ENCODE measurements at regions not wholly inside any gene's neighbourhood (a gene's known extent, or its start where the extent isn't known, plus 50 kb on each side); places are given as distances from the start of the nearest gene placed in this dataset.

DNA sequence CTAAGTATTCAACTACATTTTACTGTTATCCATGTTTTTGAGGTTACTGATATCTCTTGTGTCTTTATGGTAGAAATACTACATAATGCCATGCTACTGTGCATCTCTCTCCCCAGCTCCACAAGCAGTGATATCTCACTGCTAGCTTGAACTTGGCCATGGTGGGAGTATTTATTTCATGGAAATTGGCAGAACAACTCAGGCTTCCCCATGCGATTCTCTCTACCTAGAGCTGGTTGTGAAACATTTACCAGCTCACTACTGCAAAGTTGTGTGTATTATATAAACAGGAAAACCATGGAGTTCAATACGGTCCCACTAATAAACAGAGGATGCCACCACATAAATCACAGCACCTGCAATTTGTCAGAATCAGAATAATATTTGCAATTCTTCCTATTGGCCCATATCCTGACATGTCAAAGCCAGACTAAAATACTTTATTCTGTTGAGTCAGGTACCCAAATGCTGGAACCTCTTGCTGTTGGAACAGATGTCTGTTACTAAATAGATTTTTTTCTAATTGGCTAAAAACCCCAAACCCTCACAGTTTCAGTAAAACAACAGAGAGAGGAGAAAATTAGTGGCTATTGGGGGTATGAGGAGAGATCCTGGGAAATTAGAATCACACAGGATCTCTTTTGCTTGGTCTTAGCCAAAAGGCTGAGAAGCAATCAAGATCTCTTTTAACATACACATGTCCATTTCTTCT lies 91.4 kb upstream of the SLC10A2 start:
- DNase-seq (ENCODE audit: low read depth in 2 of 3, low spot score in 1 of 3) = no peak

DNA sequence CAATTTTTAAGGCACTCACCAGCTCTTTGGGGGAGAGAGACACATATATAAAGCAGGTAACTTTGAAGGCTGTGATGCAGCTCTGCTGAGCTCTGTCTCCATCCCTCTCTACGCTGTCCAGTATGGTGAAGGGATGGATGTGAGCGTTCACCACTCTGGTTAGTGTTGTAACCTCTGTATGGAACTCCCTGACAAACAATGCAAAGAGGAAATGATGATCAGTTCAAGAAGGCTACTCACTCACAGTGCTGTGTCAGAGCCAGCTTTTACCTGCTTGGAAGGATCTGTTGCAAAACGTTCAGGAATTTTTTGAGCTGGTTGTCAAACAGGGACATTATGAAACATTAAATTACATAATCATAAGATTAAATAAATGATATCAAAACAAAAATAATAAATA lies 90.8 kb upstream of the SLC10A2 start:
- DNase-seq (ENCODE audit: low read depth in 2 of 3, low spot score in 1 of 3) = no peak

DNA sequence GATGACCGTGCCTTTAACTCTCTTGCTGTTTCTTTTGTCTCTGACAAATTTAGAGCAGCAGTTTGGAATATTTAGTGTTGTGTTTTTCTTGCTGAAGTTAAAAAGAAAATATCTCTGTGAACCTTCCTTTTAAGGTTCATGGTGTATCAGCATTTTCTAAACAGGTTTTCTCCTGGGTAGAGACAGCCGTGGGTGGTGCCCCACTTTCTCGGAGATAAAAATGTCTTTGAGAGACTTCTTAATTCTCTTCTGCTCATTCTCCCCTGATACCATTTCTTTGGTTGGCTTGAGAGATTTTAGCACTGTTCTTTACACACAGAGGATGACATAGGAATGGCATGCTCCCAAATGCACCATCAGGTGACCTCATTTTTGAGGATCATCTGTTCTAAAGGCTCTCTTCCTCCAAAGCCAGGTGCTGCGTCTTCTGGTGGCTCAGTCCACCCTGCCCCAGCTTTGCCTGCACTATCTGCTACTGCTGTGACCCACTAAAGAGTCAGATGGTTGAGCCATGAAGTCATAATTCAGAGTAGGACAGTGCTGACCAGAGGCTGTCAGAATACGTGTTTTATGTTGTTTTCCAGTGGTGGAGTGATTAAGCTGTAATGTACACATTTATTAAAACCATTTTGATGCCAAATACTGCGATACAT lies 90.3 kb upstream of the SLC10A2 start:
- DNase-seq (ENCODE audit: low read depth in 2 of 3, low spot score in 1 of 3) = no peak

DNA sequence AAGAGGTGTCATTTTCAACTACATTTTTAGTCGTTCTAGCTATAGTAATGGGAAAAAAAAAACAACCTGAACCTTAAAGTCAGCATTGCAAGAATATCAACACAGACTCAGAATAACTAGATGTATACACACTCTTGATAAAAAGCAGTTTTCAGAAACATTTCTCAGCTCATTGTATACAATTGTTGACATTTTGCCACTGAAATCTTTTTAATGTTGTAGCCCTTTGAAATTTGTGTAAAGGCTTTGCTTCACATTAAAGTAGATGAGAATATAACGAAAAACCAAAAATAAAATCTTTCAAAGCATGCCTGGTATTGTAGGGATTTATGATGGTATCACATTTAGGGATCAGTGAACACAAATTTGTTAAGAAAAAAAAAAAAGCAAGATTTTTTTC lies 87.2 kb upstream of the SLC10A2 start:
- no peak for DNase-seq (ENCODE audit: low read depth in 2 of 3, low spot score in 1 of 3)

DNA sequence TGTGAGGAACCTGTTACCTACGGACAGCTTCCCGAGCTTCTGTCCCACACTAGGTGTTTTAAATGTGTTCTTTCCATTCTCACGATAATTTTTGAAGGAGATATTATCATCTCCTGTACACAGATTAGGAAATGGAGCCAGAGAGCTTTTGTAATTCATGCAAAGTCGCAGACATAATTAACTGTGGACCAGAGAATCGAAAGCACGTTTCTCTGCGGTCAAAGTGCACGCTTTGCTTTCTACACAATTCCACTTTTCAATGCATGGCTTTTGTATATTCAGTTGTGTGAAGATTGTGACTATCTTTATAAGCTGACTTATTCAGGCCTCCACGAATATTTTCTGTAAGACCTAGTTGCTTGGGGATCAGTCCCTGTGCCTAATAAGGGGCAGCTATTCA lies 81.7 kb upstream of the SLC10A2 start:
- no peak for DNase-seq (ENCODE audit: low read depth in 2 of 3, low spot score in 1 of 3)

DNA sequence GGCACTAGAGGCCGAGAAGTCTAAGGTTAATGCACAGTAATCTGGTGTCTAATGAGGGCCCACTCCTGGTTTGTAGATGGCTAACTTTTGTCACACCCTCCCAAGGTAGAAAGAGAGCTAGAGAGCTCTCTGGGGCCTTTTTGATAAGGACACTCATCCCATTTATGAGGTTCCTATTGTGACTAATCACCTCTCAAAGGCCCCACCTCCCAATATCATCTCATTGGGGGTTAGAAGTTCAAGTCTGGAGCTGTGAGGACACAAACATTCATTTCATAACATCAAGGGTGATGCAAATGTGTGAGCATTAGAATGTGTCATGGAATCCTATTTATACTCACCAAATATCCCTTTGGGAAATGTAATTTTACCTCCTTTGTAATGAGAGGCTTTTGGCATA lies 79.2 kb upstream of the SLC10A2 start:
- DNase-seq (ENCODE audit: low read depth in 2 of 3, low spot score in 1 of 3) = no peak

DNA sequence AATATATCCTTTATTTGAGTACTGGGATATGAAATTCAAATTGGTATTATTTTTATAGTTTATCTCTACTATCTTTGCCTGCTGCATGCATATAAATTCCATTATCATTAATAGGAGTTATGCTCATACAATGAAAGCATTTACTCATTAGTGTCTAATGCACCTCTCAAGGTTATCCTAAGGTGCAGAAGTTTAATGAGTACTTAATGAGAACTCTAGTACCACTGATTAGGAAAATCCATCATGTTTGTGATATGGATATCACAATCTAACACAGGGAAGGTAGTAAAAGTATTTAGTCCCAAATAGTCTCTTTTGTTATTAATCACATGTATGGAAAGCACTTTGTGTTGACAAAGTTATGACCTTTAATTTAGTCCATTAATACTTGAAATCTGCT lies 77.2 kb upstream of the SLC10A2 start:
- DNase-seq (ENCODE audit: low read depth in 2 of 3, low spot score in 1 of 3) = no peak

DNA sequence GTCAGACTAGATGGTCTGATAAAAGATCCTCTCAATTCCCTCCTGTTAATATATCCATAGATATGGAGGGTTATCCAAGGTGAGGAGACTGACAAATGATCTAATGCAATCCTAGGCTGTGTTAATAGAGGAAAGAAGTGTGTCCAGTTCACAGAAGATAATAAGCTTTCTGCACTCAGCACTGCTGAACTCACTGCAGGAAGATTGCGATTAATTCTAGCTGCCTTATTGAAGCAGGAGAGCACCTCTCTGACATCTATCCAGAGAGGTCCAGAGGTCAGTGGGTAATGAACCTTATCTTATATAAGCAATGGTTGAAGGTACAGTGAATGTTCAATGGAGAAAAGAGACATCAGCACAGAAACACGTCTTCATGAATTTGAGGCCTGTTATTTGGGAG lies 75.9 kb upstream of the SLC10A2 start:
- DNase-seq (ENCODE audit: low read depth in 2 of 3, low spot score in 1 of 3) = no peak

DNA sequence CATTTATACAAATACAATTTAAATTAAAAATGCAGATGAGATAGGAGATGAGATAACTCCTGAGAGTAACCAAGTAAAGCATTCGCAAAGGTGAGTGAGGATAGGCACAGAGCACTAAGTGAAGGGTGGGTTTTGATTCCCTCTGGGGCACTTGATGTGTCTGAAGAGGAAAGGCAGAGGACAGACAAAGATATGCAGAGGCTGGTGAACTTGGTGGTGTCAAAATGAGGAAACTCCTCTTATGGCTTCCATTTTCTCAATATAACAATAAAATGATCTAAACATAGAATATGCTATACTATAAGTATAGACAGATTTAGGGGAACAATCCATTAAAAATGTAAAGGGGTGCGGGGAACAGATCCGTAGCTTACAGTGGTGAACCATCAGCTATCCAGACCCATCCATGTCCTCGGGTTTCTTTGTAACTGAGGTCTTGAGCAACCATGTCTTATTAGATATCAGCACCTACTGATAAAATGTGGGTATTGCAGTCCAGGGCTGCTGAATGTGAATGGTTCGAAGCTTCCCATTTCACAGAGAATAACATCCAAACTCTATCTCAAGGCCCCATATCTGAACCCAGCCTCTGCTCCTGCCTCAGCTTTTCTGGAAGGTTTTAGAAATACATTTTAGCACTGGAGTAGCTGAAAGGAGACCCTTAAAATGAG lies 73.9 kb upstream of the SLC10A2 start:
- no peak for DNase-seq (ENCODE audit: low read depth in 2 of 3, low spot score in 1 of 3)

DNA sequence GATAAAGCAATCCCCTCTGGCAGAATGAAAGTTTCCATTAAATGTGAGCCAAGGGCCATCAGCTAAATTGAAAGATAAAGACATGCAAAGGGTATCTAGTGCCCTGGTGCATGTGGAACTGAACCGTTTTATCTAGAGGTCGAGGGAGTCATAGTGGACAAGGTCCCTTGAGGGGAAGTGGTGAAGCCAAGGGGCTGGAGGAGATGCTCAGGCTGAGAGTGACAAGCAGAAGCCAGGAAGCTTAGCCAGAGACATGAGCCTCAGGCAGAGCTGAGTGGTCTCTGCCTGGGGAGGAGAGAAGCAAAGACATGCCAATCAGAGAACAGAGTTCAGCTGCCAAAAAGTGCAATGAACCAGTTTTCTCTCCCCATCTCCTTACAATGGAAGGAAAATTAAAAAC lies 68.1 kb upstream of the SLC10A2 start:
- no peak for DNase-seq (ENCODE audit: low read depth in 2 of 3, low spot score in 1 of 3)

DNA sequence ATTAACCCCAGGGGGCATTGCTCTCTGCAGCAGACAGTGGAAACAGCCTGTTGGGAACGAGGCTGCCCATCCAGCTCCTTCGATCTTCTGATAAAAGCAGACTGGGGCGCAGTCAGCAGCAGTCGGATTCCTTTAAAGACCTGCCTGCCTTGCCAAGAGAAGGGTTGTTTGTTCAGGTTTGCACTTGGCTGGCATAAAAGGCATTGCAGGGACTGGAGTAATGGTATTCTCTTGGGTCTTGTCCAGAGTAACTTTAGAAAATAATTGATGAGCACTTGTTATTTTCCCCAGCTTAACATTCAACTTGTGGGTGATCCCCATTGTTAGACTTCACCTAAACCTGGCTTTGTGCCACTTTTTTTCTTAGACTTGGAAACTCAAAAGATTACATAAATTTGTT lies 67.3 kb upstream of the SLC10A2 start:
- no peak for DNase-seq (ENCODE audit: low read depth in 2 of 3, low spot score in 1 of 3)

DNA sequence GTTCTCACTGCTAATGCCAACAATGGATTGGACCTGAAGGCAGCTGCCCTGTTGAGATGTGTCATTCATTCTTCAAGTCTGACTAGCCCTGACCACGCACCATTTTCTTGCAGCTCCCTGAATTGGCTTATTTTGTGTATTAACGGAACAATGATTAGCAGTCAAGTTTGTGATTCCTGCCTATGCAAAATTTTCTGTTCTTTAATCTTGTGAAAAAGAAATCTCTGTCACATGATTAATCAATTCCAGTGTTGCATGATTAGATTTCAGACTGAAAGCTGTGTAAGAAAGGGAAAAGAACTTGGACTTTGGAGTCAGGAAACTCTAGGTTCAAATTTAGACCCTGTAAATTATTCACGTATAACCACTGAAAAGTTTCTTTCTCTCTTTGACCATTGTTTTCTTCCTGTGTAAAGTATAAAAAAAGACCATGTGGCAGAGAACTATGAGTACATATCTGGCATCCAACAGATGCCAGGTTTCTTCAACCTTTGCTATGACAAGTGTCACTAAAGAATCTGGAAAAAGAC lies 64.5 kb upstream of the SLC10A2 start:
- DNase-seq (ENCODE audit: low read depth in 2 of 3, low spot score in 1 of 3) = no peak

DNA sequence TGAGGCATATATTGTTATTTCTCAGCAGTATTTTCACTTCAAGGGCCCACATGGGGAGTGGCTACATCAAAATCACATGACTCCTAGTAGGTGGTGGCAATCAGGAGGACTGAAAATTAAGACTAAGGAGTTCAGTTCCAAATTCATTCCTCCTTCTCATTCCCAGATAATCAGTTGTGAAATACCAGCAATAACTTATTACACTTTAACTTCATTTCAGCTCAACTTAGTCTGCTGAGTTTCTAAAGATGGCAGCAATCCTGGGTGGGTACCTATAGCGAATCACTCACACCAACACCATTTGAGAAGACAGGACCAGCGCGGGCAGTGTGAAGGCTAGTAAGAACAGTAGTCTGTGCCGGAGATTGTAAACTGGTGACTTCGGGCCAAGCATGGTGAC lies 63.9 kb upstream of the SLC10A2 start:
- no peak for DNase-seq (ENCODE audit: low read depth in 2 of 3, low spot score in 1 of 3)
